Panc1 (cell line): ENCODE measurements at regions not wholly inside any gene's neighbourhood (a gene's known extent, or its start where the extent isn't known, plus 50 kb on each side); places are given as distances from the start of the nearest gene placed in this dataset.

ENCODE experiments used
- ATAC-seq: fragments of 200-7000 bp; cut with Tn5 transposase; 2 replicates; pipeline ENCODE4 v1.9.1; 2020; ENCODE audit warnings: mild to moderate bottlenecking, moderate library complexity
- BruUV-seq: library from RNA; stranded (reverse); fragments of 400-500 nt; replicated peaks from 2 replicates; lab custom pipeline; 2021; lab: Mats Ljungman, UMichigan
- CTCF ChIA-PET: fragments of 300-600 bp; sonication (Branson Sonifier 250); formaldehyde crosslinking; loops from one replicate; lab custom pipeline; 2022; ENCODE audit warnings: antibody characterized with exemption; lab: Charles Lee
- POLR2A ChIA-PET: fragments of 300-600 bp; sonication (Branson Sonifier 250); formaldehyde crosslinking; loops from one replicate; lab custom pipeline; 2022; ENCODE audit warnings: antibody characterized with exemption; lab: Charles Lee
- DNase-seq: peaks from one replicate; pipeline ENCODE4 v3.0.0-alpha.2; 2010; ENCODE audit warnings: low read depth, low spot score
- H3K27ac ChIP-seq: 2 replicates; pipeline ENCODE4 v1.5.1; 2011; ENCODE audit warnings: mild to moderate bottlenecking, low read length, inconsistent platforms
- H3K27me3 ChIP-seq: fragments of 200-500 bp; sonication (Bioruptor generic); 2 replicates; pipeline ENCODE4 v1.6.0; 2014; ENCODE audit warnings: low read length, inconsistent platforms; ENCODE audit not compliant: control insufficient read depth, insufficient read depth
- H3K36me3 ChIP-seq: fragments of 200-500 bp; sonication (Bioruptor generic); 2 replicates; pipeline ENCODE4 v1.5.1; 2014; ENCODE audit warnings: inconsistent platforms, mild to moderate bottlenecking, low read length, moderate library complexity; ENCODE audit not compliant: control insufficient read depth, insufficient read depth
- H3K4me1 ChIP-seq: 2 replicates; pipeline ENCODE4 v1.5.1; 2011; ENCODE audit warnings: inconsistent platforms, mild to moderate bottlenecking, low read length, moderate library complexity; ENCODE audit not compliant: control insufficient read depth, insufficient read depth
- H3K4me3 ChIP-seq, 2 experiments: 2 replicates each; pipeline ENCODE4 v1.5.1; 2011 to 2012; ENCODE audit warnings: low read depth in 2 of 2, low read length in 2 of 2, mild to moderate bottlenecking in 2 of 2, inconsistent platforms in 1 of 2, moderate library complexity in 1 of 2
- H3K9me3 ChIP-seq: fragments of 200-500 bp; sonication (Bioruptor generic); 2 replicates; pipeline ENCODE4 v1.5.1; 2014; ENCODE audit warnings: low read depth, mild to moderate bottlenecking, inconsistent platforms, low read length, moderate library complexity; ENCODE audit not compliant: control insufficient read depth, insufficient read depth
- CTCF ChIP-seq: fragments of 450-650 bp; IDR thresholded peaks from 2 replicates; pipeline ENCODE4 v1.5.1; 2017; ENCODE audit warnings: mild to moderate bottlenecking
- POLR2AphosphoS5 ChIP-seq: IDR thresholded peaks from 2 replicates; pipeline ENCODE4 v1.6.1; 2012; ENCODE audit warnings: mild to moderate bottlenecking, low read depth, low read length, moderate library complexity
- REST ChIP-seq, 2 experiments: IDR thresholded peaks; 2 replicates each; pipeline ENCODE4 v1.6.1; 2011 to 2012; ENCODE audit warnings: low read depth in 2 of 2, control low read depth in 1 of 2, low read length in 1 of 2, mild to moderate bottlenecking in 1 of 2, moderate library complexity in 1 of 2; ENCODE audit not compliant: insufficient read depth in 1 of 2
- SIN3A ChIP-seq: IDR thresholded peaks from 2 replicates; pipeline ENCODE4 v1.6.1; 2012; ENCODE audit warnings: low read depth, mild to moderate bottlenecking, low read length, moderate library complexity, borderline replicate concordance; ENCODE audit not compliant: insufficient read depth
- TCF7L2 ChIP-seq: IDR thresholded peaks from 2 replicates; pipeline ENCODE4 v1.6.1; 2011; ENCODE audit warnings: mild to moderate bottlenecking, low read depth, low read length, inconsistent platforms
- in situ Hi-C: cut with HindIII; loops from 2 replicates; pipeline ENCODE4 v1.10.0; 2016; ENCODE audit warnings: low sequenced_read_pairs, low pct_unique_long_range_greater_than_20kb
- intact Hi-C: fragments of 100-400 bp; cut with micrococcal nuclease; formaldehyde crosslinking; loops from one replicate; pipeline ENCODE4 v1.10.0; 2022; ENCODE audit not compliant: unreplicated experiment

GRCh38 chr12:72093930-72094329, 155.3 kb downstream of the TPH2 start:
- H3K4me3 ChIP-seq, result no peak overlapping the region
- no peak for TF ChIP-seq REST (IDR thresholded peaks at IDR 0.05; ENCODE audit: insufficient read depth in 1 of 2, low read depth in 2 of 2, low read length in 1 of 2)
- TF ChIP-seq POLR2AphosphoS5, result no peak
- TF ChIP-seq TCF7L2, result no peak
- TF ChIP-seq SIN3A, result no peak
- TF ChIP-seq CTCF, result no peak
- in situ Hi-C loops (no loop called here), intact Hi-C loops (no loop called here)
- no peaks in the 10 kb centered on the region for H3K36me3 ChIP-seq
- no peak for DNase-seq
- no peak for ATAC-seq
- POLR2A ChIA-PET, result no interaction called here
- CTCF ChIA-PET, result no interaction called here
- H3K27ac ChIP-seq, result no peak overlapping the region
- H3K4me1 ChIP-seq, result no peaks in the 10 kb centered on the region
- no peaks in the 10 kb centered on the region for H3K9me3 ChIP-seq
- no TSS peak for BruUV-seq
- no peaks in the 10 kb centered on the region for H3K27me3 ChIP-seq

GRCh38 chr12:72094490-72094889, 155.8 kb downstream of the TPH2 start:
- no peak for TF ChIP-seq SIN3A
- no peak for TF ChIP-seq TCF7L2
- no peak for TF ChIP-seq CTCF
- no peaks in the 10 kb centered on the region for H3K4me1 ChIP-seq
- in situ Hi-C loops (no loop called here), intact Hi-C loops (no loop called here)
- H3K27ac ChIP-seq, result no peak overlapping the region
- H3K9me3 ChIP-seq, result no peaks in the 10 kb centered on the region
- no peaks in the 10 kb centered on the region for H3K27me3 ChIP-seq
- ATAC-seq (no peak), DNase-seq (no peak)
- H3K36me3 ChIP-seq, result no peaks in the 10 kb centered on the region
- no peak overlapping the region for H3K4me3 ChIP-seq
- no TSS peak for BruUV-seq
- POLR2A ChIA-PET, result no interaction called here
- CTCF ChIA-PET, result no interaction called here
